Lung (tissue), 11 donors: ENCODE measurements at regions not wholly inside any gene's neighbourhood (a gene's known extent, or its start where the extent isn't known, plus 50 kb on each side); places are given as distances from the start of the nearest gene placed in this dataset.

Source experiments
- ATAC-seq: fragments of 200-7000 bp; cut with Tn5 transposase; one replicate; pipeline ENCODE4 v1.9.1; 2020; ENCODE audit warnings: moderate number of reproducible peaks; ENCODE audit not compliant: insufficient read depth, low FRiP score
- DNase-seq, 3 donors: peaks; one replicate each; pipeline ENCODE4 v3.0.0-alpha.2; 2013 to 2017
- H3K27ac ChIP-seq, 2 donors: one replicate each; pipeline ENCODE4 v1.5.1; 2013; ENCODE audit warnings: mild to moderate bottlenecking in 2 of 2, moderate library complexity in 2 of 2, control low read depth in 1 of 2, inconsistent platforms in 1 of 2, low read depth in 1 of 2, low read length in 1 of 2
- H3K27me3 ChIP-seq, 3 donors: one replicate each; pipeline ENCODE4 v1.5.1; 2013; ENCODE audit warnings: low read length in 2 of 3; ENCODE audit not compliant: control insufficient read depth in 3 of 3, insufficient read depth in 3 of 3
- H3K36me3 ChIP-seq, 4 donors: one replicate each; pipeline ENCODE4 v1.5.1; 2013; ENCODE audit warnings: low read length in 4 of 4, mild to moderate bottlenecking in 1 of 4, moderate library complexity in 1 of 4; ENCODE audit not compliant: control insufficient read depth in 4 of 4, insufficient read depth in 4 of 4
- H3K4me1 ChIP-seq, 5 donors: one replicate each; pipeline ENCODE4 v1.5.1; 2013; ENCODE audit warnings: low read length in 5 of 5, mild to moderate bottlenecking in 2 of 5, moderate library complexity in 1 of 5; ENCODE audit not compliant: control insufficient read depth in 5 of 5, insufficient read depth in 5 of 5
- H3K4me3 ChIP-seq: one replicate; pipeline ENCODE4 v1.5.1; 2013; ENCODE audit warnings: mild to moderate bottlenecking, control low read depth, moderate library complexity
- H3K9ac ChIP-seq, 2 donors: one replicate each; pipeline ENCODE4 v1.5.1; 2013; ENCODE audit warnings: low read length in 2 of 2, control low read depth in 1 of 2; ENCODE audit not compliant: insufficient read depth in 1 of 2
- H3K9me3 ChIP-seq, 4 donors: one replicate each; pipeline ENCODE4 v1.5.1; 2013; ENCODE audit warnings: low read length in 3 of 4, mild to moderate bottlenecking in 1 of 4, moderate library complexity in 1 of 4; ENCODE audit not compliant: control insufficient read depth in 4 of 4, insufficient read depth in 3 of 4
- WGBS, 2 donors: extraction: QIAGEN DNeasy Blood & Tissue Kit; methylation state at CpG; one replicate each; pipeline ENCODE4 v1.1.7; 2013; 5-methylcytosine and 5-hydroxymethylcytosine counted together
- TF ChIP-seq, protein P1 (sequence below): IDR thresholded peaks from 2 replicates; pipeline ENCODE4 v1.5.1; 2012; ENCODE audit warnings: mild to moderate bottlenecking; ENCODE audit errors: control extremely low read depth, extremely low read depth
- donor health status: control.
- donor health status: control.
- donor health status: Bipolar disorder and iron deficiency.
- donor health status: healthy.
- donor health status: DM: yes; HTN: yes; CAD: no.

GRCh38 chr5:27216367-27216950, 178.1 kb upstream of the CDH9 start:
- Histone ChIP-seq H3K27ac (no peak overlapping the region), H3K9me3 (no peaks in the 10 kb centered on the region), H3K9ac (no peak overlapping the region), H3K4me1 (no peaks in the 10 kb centered on the region), H3K27me3 (no peaks in the 10 kb centered on the region), H3K36me3 (no peaks in the 10 kb centered on the region), H3K4me3 (no peak overlapping the region)
- 88 to 91% methylated on average over 3 of the region's 3 CpGs for WGBS, 2 donors
- TF ChIP-seq, protein P1, sequence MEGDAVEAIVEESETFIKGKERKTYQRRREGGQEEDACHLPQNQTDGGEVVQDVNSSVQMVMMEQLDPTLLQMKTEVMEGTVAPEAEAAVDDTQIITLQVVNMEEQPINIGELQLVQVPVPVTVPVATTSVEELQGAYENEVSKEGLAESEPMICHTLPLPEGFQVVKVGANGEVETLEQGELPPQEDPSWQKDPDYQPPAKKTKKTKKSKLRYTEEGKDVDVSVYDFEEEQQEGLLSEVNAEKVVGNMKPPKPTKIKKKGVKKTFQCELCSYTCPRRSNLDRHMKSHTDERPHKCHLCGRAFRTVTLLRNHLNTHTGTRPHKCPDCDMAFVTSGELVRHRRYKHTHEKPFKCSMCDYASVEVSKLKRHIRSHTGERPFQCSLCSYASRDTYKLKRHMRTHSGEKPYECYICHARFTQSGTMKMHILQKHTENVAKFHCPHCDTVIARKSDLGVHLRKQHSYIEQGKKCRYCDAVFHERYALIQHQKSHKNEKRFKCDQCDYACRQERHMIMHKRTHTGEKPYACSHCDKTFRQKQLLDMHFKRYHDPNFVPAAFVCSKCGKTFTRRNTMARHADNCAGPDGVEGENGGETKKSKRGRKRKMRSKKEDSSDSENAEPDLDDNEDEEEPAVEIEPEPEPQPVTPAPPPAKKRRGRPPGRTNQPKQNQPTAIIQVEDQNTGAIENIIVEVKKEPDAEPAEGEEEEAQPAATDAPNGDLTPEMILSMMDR = no peak
- ATAC-seq (no peak), DNase-seq (no peak)

DNA sequence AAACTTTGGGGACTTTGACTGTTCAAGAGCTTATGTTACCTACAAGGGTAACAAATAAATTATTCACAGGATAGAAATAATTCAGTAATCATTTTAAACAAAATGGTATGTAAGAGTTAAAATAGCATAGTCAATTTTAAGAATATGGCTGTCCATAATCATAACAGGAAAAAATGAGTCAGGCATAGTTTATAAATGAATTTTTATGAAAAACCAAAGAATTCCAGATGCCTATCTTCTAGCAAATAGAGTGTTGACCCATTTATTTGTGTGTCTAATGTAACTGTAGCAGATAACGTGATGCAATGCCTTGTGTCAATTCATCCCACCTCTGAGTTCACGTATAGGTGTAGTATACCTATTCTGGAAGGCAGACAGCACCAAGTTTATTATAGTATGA, 169.7 kb upstream of the CDH9 start:
- no peak overlapping the region for H3K9ac ChIP-seq
- no peaks in the 10 kb centered on the region for H3K36me3 ChIP-seq
- H3K4me3 ChIP-seq = no peak overlapping the region
- no peak overlapping the region for H3K27ac ChIP-seq
- ATAC-seq (no peak), DNase-seq (no peak)
- TF ChIP-seq, protein P1 = no peak
- H3K4me1 ChIP-seq = no peaks in the 10 kb centered on the region
- WGBS, 2 donors = 72 to 85% methylated on average over 2 of the region's 2 CpGs
- peaks cover 0 to 9% (median 0%) of the 10 kb centered on the region in 4 donors for H3K9me3 ChIP-seq
- H3K27me3 ChIP-seq = no peaks in the 10 kb centered on the region

DNA sequence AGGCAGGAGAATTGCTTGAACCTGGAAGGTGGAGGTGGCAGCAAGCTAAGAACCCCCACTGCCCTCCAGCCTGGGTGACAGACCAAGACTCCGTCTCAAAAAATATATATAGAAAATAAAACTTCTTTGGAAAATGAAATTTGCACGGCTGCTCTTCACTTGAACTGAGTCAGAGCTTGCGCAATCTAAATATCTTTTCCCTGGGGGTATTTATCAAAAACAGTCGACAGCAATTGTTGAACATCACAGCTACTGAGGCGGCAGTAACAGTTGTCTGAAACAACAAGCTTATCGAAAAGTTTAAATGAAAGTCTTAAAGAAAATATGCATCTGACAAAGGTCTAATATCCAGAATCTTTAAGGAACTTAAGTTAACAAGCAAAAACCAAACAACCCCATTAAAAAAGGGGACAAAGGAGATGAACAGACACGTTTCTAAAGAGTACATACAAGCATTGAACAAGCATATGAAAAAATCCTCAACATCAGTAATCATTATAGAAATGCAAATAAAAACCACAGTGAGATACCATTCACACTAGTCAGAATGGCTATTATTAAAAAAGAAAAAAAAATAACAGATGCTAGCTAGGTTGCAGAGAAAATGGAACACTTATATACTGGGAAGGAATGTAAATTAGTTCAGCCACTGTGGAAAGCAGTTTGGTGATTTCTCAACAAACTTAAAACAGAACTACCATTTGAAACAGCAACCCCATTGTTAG, 153.6 kb upstream of the CDH9 start:
- H3K4me1 ChIP-seq = no peaks in the 10 kb centered on the region
- H3K36me3 ChIP-seq = no peaks in the 10 kb centered on the region
- whole genome bisulfite sequencing, 2 donors = 64 to 83% methylated on average over 7 of the region's 7 CpGs
- TF ChIP-seq, protein P1 = no peak
- DNase-seq = no peak
- peaks cover 0 to 5% (median 0%) of the 10 kb centered on the region in 4 donors for H3K9me3 ChIP-seq
- ATAC-seq = no peak
- no peak overlapping the region for H3K27ac ChIP-seq
- H3K27me3 ChIP-seq = no peaks in the 10 kb centered on the region
- no peak overlapping the region for H3K9ac ChIP-seq
- H3K4me3 ChIP-seq = no peak overlapping the region
